NCI-H146 treated with DMSO at 0.1 percent for 48 hours (cell line): ENCODE measurements at regions not wholly inside any gene's neighbourhood (a gene's known extent, or its start where the extent isn't known, plus 50 kb on each side); places are given as distances from the start of the nearest gene placed in this dataset.

Source experiments
- DNase-seq: peaks from one replicate; lab custom pipeline; 2025; ENCODE audit not compliant: unreplicated experiment; lab: John Stamatoyannopoulos, UW

GRCh38 chr2:150167711-150168110, 319.8 kb downstream of the RND3 start:
- no peak for DNase-seq

GRCh38 chr2:150166313-150167051, 321.0 kb downstream of the RND3 start:
- no peak for DNase-seq

- no peak for DNase-seq
These were observed 321.5 kb downstream of the RND3 start for GRCh38 chr2:150165988-150166312.

- no peak for DNase-seq
These were observed 322.0 kb downstream of the RND3 start for GRCh38 chr2:150165442-150165841.

- DNase-seq, result no peak
These were observed 325.1 kb downstream of the RND3 start for GRCh38 chr2:150162241-150162942.

- no peak for DNase-seq
These were observed 327.4 kb downstream of the RND3 start for GRCh38 chr2:150160058-150160457.

GRCh38 chr2:150159300-150159699, 328.2 kb downstream of the RND3 start:
- DNase-seq, result no peak

- no peak for DNase-seq
These were observed 330.6 kb downstream of the RND3 start for GRCh38 chr2:150156876-150157275.

GRCh38 chr2:150156415-150156814, 331.1 kb downstream of the RND3 start:
- no peak for DNase-seq

- no peak for DNase-seq
These were observed 333.1 kb downstream of the RND3 start for GRCh38 chr2:150154308-150154797.

GRCh38 chr2:150153646-150154307, 333.7 kb downstream of the RND3 start:
- no peak for DNase-seq

GRCh38 chr2:150152230-150152629, 335.2 kb downstream of the RND3 start:
- no peak for DNase-seq

- DNase-seq, result no peak
These were observed 337.3 kb downstream of the RND3 start for GRCh38 chr2:150150144-150150543.

GRCh38 chr2:150147889-150148683, 339.4 kb downstream of the RND3 start:
- no peak for DNase-seq

GRCh38 chr2:150146879-150147278, 340.6 kb downstream of the RND3 start:
- DNase-seq, result no peak

- DNase-seq, result no peak
These were observed 342.2 kb downstream of the RND3 start for GRCh38 chr2:150145299-150145692.

- no peak for DNase-seq
These were observed 342.7 kb downstream of the RND3 start for GRCh38 chr2:150144546-150145298.

GRCh38 chr2:150143087-150143536, 344.4 kb downstream of the RND3 start:
- no peak for DNase-seq

- DNase-seq, result no peak
These were observed 344.9 kb downstream of the RND3 start for GRCh38 chr2:150142561-150142960.

GRCh38 chr2:150141226-150142001, 346.1 kb downstream of the RND3 start:
- DNase-seq, result no peak
